ENCODE measurements at regions not wholly inside any gene's neighbourhood (a gene's known extent, or its start where the extent isn't known, plus 50 kb on each side); places are given as distances from the start of the nearest gene placed in this dataset.

DNA sequence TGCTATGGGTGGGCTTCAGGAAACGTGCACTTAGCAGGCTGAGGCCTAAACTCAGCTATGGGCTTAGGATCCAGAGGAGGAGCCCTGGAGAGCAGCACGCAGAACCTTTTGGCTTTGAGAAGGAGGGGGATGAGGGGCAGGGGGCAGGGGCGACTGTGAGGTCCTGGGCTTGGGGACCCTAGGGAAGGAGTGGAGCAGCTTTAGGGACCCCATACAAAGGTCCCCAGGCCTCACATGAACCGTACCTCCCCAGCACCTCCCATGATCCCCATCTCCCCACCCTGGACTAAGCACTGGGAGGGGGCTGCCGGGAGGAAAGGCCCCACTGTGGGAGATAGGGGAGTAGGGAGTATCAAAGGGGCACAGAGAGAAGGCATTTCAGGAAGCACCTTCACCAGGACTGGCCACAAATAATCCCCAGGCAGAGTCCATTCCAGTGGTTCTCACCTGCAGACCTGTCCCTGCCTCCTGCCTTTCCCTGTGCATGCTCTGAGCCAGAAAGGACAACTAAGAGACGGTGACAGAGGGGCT, 62.0 kb upstream of the KLF13 start:
- DNase-seq, result peak; percentile 39

GRCh38 chr15:31265090-31265870, 61.4 kb upstream of the KLF13 start:
- peak; percentile 44 for DNase-seq

DNA sequence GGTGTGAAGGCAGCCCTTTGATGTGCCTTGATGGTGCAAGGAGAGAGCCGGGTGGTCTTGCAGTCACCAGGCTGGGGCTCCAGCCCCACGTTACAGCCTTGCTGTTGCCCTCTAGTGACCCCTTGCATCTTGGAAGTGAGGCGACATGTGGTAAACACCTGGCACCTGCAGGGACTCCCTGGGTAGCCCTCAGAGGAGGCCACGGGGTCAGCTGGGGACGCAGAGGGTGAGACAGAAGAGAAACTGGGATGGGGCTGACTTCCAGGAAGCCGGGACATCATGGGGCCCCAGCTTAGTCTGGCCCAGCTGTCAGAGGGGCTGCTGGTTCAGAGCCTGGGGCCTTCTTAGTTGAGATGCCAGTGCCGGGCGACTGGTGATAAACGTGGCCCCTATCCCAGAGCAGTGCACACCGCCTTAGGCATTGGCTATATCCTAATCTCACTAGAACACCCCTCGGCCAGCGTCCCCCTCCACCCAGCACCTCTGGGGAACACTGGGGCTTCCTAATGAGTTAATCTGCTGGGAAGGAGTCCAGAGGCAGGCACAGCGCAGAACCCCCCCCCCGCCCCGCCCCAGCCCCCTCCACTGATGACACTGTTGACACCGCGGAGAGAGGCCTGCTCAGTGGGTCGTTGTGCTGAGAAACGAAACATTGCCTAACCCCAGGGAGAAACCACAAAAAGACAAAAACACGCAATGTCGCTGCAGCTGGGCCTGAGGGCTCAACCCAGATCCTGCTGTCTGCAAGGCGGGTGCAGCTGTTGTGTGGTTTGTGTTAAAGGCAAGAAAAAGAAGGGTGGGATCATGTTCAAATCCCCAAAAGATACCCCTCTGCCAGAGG, 60.5 kb upstream of the KLF13 start:
- peak; percentile 43 for DNase-seq

DNA sequence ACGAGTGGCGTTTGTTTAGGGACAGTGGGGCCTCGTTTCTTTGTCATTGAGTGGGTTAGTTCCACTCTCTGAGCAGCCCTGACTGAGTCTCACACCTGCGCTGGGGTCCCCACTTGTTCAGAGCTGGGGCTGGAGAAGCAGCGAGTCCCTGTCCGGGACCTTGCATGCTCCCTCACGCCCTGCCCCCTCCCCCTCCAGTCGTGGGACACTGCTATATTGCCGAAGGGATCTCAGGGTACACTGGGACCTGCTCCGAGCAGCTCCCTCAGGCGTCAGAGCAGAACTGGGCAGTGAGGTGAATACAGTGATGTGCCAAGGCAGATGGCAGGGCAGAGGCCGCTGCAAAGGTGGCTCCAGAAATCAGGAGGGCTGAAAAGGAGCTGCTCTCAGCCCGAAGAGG, 59.9 kb upstream of the KLF13 start:
- DNase-seq, result peak; percentile 42

DNA sequence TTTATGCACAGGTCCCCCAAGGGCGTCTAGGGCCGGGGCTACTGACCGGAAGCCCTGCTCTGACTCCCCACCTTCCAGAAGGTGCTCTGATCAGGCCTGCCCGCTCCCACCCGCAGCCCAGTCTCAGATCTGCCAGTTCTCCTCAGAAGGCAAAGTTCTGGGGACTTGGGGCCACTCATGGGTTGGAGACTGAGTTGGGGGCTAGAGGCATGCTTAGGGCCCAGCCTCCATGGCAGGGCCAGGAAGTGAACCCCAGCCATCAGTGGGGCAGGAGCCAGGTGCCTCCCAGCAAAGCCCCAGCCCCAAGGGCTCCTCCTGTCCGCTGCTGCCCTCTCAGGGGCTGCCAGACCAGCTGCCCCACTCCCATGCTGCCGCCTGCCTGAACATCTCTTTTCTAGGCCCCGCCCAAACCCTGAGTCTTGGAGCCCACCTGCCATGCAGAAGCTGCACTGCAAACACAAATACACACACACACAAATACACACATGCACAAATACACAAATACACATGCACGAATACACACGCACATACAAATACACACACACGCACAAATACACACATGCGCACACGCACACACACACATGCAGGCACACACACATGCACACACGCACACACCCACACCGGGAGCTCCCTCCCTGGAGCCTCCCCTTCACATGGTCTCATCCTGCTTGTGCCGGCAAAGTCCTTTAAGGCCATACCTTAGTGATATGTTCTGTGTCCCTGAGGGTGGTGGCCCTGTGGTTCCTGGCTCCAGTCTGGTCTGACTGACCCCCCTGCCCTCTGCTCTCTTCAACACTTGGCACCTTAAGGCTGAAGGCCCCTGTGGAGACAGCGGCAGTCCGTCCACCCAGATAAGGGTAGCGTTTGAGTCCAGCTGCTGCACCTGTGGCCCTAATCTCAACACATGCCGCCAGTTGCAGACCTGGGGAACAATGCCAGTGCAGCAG, 59.2 kb upstream of the KLF13 start:
- DNase-seq, result peak; percentile 47

GRCh38 chr15:31268108-31268501, 58.5 kb upstream of the KLF13 start:
- DNase-seq, result peak; percentile 35

- DNase-seq, result peak; percentile 49
These were observed 57.5 kb upstream of the KLF13 start for GRCh38 chr15:31268911-31269784.

DNA sequence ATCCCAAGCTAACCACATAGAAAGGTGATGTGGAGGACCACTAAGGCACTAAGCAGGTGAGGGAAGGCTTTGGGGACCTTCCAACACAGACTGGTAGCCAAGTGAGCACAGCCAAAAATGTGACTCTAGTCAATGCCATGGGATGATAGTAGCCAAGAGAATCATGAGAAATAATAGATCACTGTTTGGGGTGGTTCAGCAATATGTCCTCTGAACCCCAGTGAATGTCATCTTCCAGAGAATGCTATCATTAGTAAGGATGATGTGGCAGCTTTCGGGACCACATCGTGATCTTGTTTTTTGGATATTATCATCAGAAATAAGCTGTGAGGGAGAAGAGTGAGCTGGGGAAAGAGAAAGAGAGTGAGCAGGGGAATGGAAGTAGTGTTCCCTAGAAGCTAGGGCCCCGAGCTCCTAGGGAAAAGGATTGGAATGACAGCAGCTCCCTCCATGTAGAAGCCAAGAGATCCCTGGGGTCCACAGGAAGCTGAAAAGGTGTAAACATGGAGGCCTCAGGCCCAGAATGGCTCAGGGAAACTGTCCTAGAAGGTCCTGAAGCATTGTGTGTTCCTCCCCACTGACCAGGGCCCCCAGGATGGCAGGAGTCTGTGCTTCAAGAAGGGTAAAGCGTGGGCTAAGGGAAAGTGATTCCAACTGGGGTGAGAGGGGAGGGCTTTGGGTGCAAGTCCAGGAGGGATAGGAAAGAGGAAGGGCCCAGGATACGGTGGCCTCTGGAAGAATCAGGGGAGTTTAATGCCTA, 56.6 kb upstream of the KLF13 start:
- no peak for DNase-seq

GRCh38 chr15:31270767-31271166, 55.9 kb upstream of the KLF13 start:
- DNase-seq, result peak; percentile 63

GRCh38 chr15:31271224-31271635, 55.4 kb upstream of the KLF13 start:
- no peak for DNase-seq

DNA sequence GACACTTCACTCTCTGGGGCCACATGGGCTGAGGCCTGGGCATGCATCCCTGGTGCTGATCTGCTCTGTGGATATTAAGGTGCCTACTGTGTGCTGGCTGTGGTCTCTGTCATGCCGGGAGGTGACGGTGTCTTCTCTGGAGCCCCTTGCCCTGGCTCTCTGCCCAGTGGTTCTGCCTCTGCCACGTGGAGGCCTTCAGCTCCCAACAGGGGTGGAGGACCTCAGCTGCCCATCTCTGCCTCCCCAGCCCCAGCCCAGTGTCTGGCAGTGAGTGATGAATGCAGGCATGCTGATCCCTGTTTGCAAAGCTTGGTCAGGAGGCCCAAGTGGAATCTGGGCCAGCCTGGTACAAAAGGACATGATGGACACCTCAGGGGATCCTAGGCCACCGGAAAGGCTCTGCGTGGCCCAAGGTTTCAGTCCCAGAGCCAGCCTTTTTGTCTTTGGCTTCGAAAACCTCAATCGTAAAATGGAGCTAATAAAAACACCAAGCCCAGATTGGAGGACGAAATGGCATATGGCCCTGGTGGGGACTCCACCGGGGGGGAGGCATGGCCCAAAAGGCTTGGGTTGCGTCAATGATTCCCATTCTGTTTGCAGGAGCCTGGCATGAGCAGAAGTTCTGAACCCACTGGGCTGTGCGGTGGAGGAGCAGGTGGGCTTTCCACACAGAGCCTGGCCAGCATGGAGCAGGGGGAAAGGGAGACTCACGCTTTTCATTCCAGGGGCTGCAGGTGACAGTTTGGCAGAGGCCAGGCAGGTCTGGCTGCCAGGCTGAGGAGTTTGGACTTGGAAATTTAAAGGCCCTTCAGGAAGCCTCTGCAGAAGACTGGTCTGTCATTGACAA, 54.7 kb upstream of the KLF13 start:
- DNase-seq, result peak; percentile 37

DNA sequence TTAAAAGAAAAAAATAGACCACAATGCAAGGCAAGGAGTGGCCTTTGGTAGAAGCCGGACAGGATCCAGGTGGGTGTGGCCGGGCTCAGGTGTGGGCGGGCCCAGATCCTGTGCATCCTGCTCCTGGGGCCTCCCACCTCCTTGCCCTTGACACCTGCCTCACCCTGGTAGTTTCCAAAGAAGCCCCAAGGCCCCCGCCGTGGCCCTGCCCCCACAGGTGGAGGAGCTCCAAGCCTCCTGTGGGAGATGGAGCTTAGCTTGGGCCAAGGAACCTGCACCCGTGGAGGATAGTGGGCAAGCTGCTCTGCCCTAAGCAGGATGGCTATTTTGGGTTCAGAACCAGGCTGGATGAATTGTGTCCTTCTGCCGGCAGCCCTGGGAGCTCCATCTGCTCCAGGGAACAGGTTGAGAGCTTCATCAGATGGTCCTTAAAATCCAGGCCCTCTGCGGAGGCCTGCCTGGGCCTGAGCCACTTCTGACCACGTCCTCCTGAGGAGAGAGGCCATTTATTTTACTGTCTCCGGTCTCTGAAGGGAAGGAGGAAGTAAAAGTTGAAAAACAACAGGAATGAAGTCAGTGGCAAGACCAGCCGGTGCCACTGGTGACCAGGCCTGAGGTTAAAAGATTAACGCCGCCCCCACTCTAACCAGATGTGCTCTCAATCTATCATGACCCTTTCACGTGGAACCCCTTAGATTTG, 53.9 kb upstream of the KLF13 start:
- DNase-seq, result peak; percentile 46

DNA sequence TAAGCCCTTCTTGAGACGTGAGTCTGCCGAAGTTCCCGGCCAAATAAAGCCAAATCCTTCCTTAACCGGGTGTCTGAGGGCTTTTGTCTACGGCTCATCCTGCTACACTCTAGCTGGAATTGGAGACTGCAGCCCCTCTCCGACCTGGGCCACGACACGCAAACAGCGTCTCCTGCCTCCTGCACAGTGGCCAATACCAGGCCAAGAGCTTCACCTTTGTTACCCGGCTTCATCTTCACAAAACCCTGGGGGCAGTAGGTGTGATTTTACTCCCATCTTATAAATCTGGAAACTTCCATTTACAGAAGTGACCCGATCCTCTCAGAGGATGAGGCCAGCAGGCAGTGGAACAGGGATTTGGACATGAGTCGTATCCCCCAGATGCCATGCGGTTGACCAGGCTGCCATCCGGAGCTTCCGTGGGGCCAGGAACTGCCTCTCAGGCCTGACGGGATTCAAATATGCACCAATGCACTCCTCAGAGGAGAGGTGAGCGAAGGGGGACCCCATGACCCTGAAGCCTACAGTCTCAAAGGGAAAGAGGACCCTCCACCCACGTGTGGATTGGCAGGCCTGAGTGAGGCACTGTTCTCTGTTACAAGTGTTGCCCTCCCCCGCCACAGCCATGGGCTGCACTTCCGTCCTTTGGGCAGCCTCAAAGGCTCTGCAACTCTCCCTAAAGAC, 53.2 kb upstream of the KLF13 start:
- DNase-seq, result peak; percentile 50

GRCh38 chr15:31274496-31275330, 51.9 kb upstream of the KLF13 start:
- DNase-seq, result peak; percentile 52

DNA sequence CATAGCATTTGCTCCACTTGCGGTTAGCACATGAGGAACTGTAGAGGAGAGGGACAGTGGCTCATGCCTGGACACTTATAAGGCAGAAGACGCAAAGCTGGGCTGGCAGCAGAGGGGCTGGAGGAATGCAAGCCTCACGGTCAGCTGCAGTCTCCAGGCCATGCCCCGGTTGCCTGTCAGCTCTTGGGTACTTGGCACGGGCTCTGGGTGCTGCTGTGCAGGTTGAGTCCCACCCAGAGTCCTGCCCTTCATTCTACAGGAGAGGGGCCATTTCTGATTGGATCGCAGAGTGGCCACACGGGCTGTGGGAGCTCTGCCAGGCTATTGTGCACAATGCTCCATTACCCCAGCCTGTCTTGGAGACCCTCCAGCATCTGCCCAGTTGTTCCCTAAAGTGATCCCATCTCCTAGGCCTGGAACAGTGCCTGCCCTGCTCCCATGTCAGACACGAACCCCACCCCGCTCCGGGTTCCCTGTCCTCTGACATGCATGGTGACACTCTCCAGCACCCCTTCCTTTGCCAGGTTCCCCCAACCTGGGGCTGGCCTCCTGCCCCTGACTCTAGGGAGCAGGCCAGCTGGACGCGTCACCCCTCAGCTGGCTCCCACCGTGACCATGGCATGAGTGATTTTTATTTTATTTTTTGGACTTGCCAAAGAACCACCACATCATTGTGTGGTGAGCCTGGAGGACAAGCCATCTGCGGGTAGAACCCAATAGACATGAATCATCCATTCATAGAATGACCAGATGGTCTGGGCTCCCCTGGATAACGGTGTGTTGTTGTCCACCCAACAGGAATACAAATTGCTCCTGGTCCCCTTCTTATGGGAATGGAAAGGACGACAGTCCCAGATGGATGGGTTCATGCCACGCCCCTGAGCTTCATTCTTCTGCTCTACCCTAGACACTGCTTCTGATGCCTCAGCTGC, 51.0 kb upstream of the KLF13 start:
- peak; percentile 39 for DNase-seq

DNA sequence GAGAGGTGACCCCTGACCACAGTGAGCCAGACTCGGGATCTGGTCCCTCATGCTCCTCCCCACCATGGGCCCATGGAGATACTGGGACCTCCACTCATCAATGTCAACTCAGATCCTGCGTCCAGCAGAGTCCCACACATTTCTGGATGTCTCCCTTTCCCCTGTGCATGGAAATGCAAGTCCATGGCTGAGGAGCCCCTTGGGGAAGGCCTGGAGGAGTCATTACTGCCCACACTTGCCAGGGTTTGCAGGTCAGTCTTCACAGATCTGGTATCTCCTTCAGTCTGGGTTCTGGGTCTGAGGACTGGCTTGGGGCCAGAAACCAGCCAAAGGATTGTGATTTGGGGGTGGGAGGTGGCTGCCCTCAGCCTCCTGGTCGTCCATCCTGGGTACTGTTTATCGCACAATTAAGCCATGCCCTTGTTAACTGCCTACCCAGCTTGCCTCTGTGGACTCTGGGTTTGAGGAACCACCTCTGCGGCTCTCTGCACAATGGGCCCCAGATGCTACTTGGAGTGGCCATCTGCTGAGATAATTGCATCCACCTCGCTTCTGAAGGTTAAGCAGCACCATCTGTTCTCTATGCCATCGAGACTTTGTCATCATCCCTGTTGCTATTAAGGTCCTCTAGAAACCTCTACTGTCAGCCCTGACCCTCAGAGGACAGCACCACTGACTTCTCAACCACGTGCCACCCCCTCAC, 49.9 kb upstream of the KLF13 start:
- peak; percentile 35 for DNase-seq

Measured in islet precursor cell (in vitro differentiated cells).